ENCODE measurements at regions not wholly inside any gene's neighbourhood (a gene's known extent, or its start where the extent isn't known, plus 50 kb on each side); places are given as distances from the start of the nearest gene placed in this dataset.
A peak's percentile ranks its signal among the peaks of the same experiment; 100 is the strongest.

DNA sequence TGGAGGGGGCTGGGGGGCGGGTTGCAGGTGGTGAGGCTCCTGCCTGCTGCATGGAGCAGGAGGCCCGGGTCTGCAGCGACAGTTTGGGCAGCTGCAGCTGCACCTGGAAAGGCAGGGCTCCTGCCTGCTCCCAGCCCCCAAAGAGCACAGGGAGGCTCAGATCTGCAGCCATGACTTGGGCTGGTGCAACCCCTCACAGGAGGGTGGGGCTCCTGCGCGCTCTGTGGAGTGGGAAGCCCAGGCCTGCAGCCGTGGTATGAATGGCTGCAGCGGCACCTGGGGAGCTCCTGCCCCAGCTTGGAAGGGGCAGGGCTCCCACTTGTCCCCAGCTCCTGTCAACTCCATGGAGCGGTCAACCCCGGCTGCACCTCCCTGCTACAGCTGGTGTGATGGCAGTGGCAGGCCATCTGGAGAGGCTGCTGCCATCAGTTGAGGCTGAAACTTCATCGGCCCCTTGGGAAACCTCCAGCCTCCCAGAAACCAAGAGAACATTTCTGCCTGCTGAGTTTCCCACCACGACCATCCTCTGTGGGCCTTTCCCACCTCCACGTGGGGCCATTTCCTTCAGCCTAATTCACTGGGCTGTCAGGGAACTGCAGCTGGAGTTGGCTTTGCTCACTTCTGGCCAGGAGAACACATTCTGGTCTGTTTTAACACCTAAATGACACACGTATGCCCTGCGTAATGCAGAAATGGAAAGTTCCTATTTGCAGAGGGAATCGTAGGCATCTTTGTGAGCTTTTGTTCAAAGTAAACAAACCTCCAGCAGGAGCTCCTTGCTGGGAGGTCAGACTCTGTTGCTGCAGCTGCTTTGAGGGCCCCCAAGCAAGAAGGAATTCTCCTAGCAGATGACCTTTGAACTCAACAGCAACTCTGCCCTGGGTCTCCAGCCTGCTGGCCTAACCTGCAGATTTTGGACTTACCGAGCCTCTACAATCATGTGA lies 429.0 kb downstream of the PREX1 start:
- DNase-seq: peak; percentile 78

- DNase-seq: peak; percentile 95
Measured at GRCh38 chr20:48396981-48397861, 430.6 kb downstream of the PREX1 start.

GRCh38 chr20:48395816-48396546 lies 431.8 kb downstream of the PREX1 start:
- DNase-seq: no peak

GRCh38 chr20:48394415-48395081 lies 433.3 kb downstream of the PREX1 start:
- no peak for DNase-seq

- no peak for DNase-seq
Measured at GRCh38 chr20:48393737-48394314, 434.0 kb downstream of the PREX1 start.

- no peak for DNase-seq
Measured at GRCh38 chr20:48393311-48393685, 434.5 kb downstream of the PREX1 start.

- no peak for DNase-seq
Measured at GRCh38 chr20:48392407-48393310, 435.1 kb downstream of the PREX1 start.

DNA sequence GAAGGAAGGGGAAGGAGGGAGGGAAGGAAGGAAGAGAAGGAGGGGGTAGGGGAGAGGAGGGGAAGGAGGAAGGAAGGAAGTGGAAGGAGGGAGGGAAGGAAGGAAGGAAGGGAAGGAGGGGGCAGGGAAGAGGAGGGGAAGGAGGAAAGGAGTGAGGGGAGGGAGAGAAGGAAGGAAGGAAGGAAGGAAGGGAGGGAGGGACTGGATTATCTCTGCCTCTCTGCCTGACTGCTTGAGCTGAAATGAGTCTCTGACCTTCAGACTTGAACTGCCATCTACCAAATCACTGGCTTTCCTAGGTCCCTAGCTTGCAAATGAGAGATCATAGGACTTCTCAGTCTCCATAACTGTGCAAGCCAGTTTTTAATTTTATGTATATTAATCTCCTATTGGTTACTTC lies 436.8 kb downstream of the PREX1 start:
- DNase-seq: no peak

- DNase-seq: no peak
Measured at GRCh38 chr20:48387675-48388074, 440.1 kb downstream of the PREX1 start.

DNA sequence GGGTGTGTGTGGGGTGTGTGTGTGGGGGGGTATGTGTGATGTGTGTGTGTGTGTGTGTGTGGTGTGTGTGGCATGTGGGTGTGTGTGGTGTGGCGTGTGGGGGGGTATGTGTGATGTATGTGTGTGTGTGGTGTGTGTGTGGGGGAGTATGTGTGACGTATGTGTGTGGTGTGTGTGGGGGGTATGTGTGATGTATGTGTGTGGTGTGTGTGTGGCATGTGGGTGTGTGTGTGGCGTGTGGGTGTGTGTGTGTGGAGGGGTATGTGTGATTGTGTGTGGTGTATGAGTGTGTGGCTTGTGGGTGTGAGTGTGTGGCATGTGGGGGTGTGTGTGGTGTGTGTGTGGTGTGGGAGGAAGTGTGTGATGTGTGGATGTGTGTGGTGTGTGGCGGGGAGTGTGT lies 442.3 kb downstream of the PREX1 start:
- no peak for DNase-seq

DNA sequence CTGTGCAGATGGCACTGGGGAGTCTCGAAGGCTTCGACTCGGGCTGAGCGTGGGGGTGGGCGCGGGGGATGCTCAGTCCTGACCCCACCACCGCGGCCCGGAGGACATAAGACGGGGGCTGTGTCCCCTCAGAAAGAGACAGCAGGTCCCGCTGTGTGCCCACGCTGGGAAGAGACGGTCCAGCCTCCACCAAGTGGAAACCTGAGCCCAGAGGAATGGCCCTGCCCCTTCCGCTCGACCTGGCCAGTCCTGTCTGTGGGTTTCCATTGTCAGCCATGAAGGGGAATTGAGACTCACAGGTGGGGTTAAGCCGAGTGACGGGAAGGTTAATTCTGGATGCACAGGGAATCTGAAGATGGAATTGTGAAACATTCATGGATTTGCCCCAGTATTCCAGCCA lies 442.7 kb downstream of the PREX1 start:
- no peak for DNase-seq

GRCh38 chr20:48384147-48384818 lies 443.5 kb downstream of the PREX1 start:
- no peak for DNase-seq

DNA sequence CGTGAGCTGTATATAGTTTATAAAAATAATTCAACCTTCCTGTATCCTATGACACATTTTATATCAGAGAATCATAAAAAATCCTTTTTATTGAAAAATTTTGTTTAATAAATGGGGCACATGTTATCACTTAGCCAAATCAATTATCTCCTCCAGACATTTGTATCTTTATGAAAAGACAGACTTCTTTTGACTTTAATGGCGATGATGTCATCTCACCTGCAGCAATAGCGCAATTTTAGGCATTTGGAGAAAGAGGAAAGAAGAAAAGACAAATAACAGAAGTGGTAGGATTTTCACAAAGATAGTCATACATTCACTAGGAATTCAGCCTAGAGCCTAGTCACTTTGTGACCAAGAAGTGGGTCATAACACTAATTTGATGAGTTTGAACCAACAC lies 444.5 kb downstream of the PREX1 start:
- no peak for DNase-seq

GRCh38 chr20:48382304-48382703 lies 445.5 kb downstream of the PREX1 start:
- DNase-seq: no peak

GRCh38 chr20:48381353-48382120 lies 446.3 kb downstream of the PREX1 start:
- DNase-seq: no peak

DNA sequence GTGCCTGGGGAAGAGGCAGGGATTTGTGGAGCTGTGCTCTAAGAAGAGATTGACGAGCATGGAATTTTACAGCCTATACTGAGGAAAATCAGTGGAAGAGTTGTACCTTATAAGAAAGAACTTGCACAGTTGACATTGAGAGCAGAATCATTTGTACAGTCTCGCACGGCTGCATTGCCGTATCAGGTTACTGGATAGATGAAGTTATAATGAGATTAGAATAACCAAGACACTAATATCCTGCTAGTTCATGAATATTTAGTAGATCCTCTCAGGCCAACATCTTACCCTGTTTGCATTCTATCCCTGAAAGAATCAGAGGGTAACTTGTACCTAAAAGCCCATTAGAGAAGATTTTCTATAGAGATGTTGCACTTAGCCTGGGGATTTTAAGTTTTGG lies 447.1 kb downstream of the PREX1 start:
- DNase-seq: no peak

- no peak for DNase-seq
Measured at GRCh38 chr20:48378976-48379675, 448.7 kb downstream of the PREX1 start.

- no peak for DNase-seq
Measured at GRCh38 chr20:48377940-48378339, 449.9 kb downstream of the PREX1 start.

GRCh38 chr20:48375804-48376203 lies 452.0 kb downstream of the PREX1 start:
- DNase-seq: no peak

All from NCI-H1694 treated with DMSO at 0.1 percent for 48 hours (cell line).